K562 (cell line): ENCODE measurements at regions not wholly inside any gene's neighbourhood (a gene's known extent, or its start where the extent isn't known, plus 50 kb on each side); places are given as distances from the start of the nearest gene placed in this dataset.

Experiments used
- ATAC-seq: fragments of 200-7000 bp; cut with Tn5 transposase; 3 replicates; pipeline ENCODE4 v1.9.1; 2020; ENCODE audit warnings: moderate library complexity
- BruUV-seq: library from RNA; stranded (reverse); fragments of 400-500 nt; replicated peaks from 2 replicates; lab custom pipeline; 2021; lab: Mats Ljungman, UMichigan
- CTCF ChIA-PET: fragments of 300-600 bp; formaldehyde crosslinking; extraction: SDS; loops from one replicate; lab custom pipeline; 2021; ENCODE audit warnings: low intra/inter-chr PET ratio; lab: Yijun Ruan, JAX
- POLR2A ChIA-PET: fragments of 300-600, 350-650 bp; sonication (Branson Sonifier 250); formaldehyde crosslinking; extraction: SDS; loops from one replicate; lab custom pipeline; 2021; ENCODE audit warnings: antibody characterized with exemption, inconsistent platforms; lab: Yijun Ruan, JAX
- DNase-seq, 4 experiments: peaks; one replicate each; pipeline versions ENCODE4 v3.0.0 to v3.0.0-alpha.2; 2011 to 2018; ENCODE audit warnings: low spot score in 3 of 4, mixed read lengths in 3 of 4; ENCODE audit errors: extremely low read depth in 1 of 4
- FAIRE-seq: peaks from 2 replicates; lab custom pipeline; 2011; peaks lifted over from hg19 to GRCh38; lab: Jason Lieb, UNC
- H2AFZ ChIP-seq: 2 replicates; pipeline ENCODE4 v1.6.0; 2011; ENCODE audit warnings: low read depth, low read length, control low read depth, inconsistent platforms
- H3K27ac ChIP-seq: fragments of 200-600 bp; 3 replicates; pipeline ENCODE4 v1.8.0; 2011; ENCODE audit warnings: low read depth, mild to moderate bottlenecking, control low read depth, inconsistent platforms, low read length, moderate library complexity, mixed read lengths; ENCODE audit errors: extremely low read depth
- H3K27me3 ChIP-seq, 2 experiments: fragments of 300-600 bp in 1 of 2; 2 replicates in 1 of 2; 3 replicates in 1 of 2; pipeline versions ENCODE4 v1.6.0 to v1.8.0; 2011; ENCODE audit warnings: inconsistent platforms in 2 of 2, low read length in 2 of 2, mild to moderate bottlenecking in 1 of 2, mixed read lengths in 1 of 2, moderate library complexity in 1 of 2; ENCODE audit not compliant: control insufficient read depth in 2 of 2, insufficient read depth in 2 of 2
- H3K36me3 ChIP-seq: fragments of 300-600 bp; 3 replicates; pipeline ENCODE4 v1.8.0; 2011; ENCODE audit warnings: mild to moderate bottlenecking, low read length, inconsistent platforms; ENCODE audit not compliant: control insufficient read depth, insufficient read depth
- H3K4me1 ChIP-seq, 2 experiments: fragments of 200-600 bp in 1 of 2; replicated peaks in 1 of 2; 2 replicates in 1 of 2; 3 replicates in 1 of 2; pipeline versions ENCODE4 v1.5.1 to v1.8.0; 2011; ENCODE audit warnings: inconsistent platforms in 2 of 2, low read length in 2 of 2, mild to moderate bottlenecking in 1 of 2, mixed read lengths in 1 of 2, moderate library complexity in 1 of 2; ENCODE audit not compliant: control insufficient read depth in 2 of 2, insufficient read depth in 2 of 2
- H3K4me2 ChIP-seq: 2 replicates; pipeline ENCODE4 v1.6.1; 2011; ENCODE audit warnings: low read length, control low read depth, inconsistent platforms, mixed read lengths; ENCODE audit not compliant: insufficient read depth
- H3K4me3 ChIP-seq: fragments of 200-600 bp; sonication (generic), shearing (Covaris generic); 2 replicates; pipeline ENCODE4 v1.5.1; 2016; ENCODE audit warnings: control low read depth, inconsistent platforms
- H3K79me2 ChIP-seq: fragments of 200-600 bp; 3 replicates; pipeline ENCODE4 v1.8.0; 2011; ENCODE audit warnings: low read length, inconsistent platforms; ENCODE audit not compliant: control insufficient read depth, insufficient read depth
- H3K9ac ChIP-seq, 2 experiments: 2 replicates each; pipeline versions ENCODE4 v1.6.0 to v1.6.1; 2011; ENCODE audit warnings: low read depth in 2 of 2, low read length in 2 of 2, control low read depth in 1 of 2, inconsistent platforms in 1 of 2, mild to moderate bottlenecking in 1 of 2, mixed read lengths in 1 of 2; ENCODE audit not compliant: insufficient read depth in 1 of 2
- H3K9me1 ChIP-seq: one replicate; pipeline ENCODE4 v1.6.0; 2011; ENCODE audit warnings: inconsistent platforms, mild to moderate bottlenecking, low read length, moderate library complexity; ENCODE audit not compliant: control insufficient read depth, insufficient read depth
- H3K9me3 ChIP-seq: replicated peaks from 2 replicates; pipeline ENCODE4 v1.5.1; 2011; ENCODE audit warnings: low read depth, low read length, inconsistent platforms; ENCODE audit not compliant: control insufficient read depth, insufficient read depth
- H4K20me1 ChIP-seq: replicated peaks from 2 replicates; pipeline ENCODE4 v1.6.1; 2011; ENCODE audit warnings: low read length, inconsistent platforms, mixed read lengths; ENCODE audit not compliant: control insufficient read depth, insufficient read depth
- WGBS: fragments of 100-300 bp; shearing (Covaris generic); methylation state at CpG from one replicate; pipeline ENCODE4 v1.1.6; 2016; ENCODE audit warnings: low coverage, mixed read lengths; ENCODE audit not compliant: insufficient coverage; ENCODE audit errors: missing lambda C conversion rate; 5-methylcytosine and 5-hydroxymethylcytosine counted together
- in situ Hi-C: fragments of 300-500 bp; cut with MboI; formaldehyde crosslinking; loops from 4 replicates; pipeline ENCODE4 v1.15.0; 2018; ENCODE audit warnings: inconsistent platforms, mixed read lengths
- intact Hi-C: fragments of 100-400 bp; cut with micrococcal nuclease; formaldehyde crosslinking; loops from 2 replicates; pipeline ENCODE4 v1.14.2; 2022
- TF ChIP-seq, protein P1 (sequence below): fragments of 450-650 bp; formaldehyde crosslinking; IDR thresholded peaks from 2 replicates; pipeline ENCODE4 v1.4.0; 2022; ENCODE audit warnings: mild to moderate bottlenecking, moderate library complexity

DNA sequence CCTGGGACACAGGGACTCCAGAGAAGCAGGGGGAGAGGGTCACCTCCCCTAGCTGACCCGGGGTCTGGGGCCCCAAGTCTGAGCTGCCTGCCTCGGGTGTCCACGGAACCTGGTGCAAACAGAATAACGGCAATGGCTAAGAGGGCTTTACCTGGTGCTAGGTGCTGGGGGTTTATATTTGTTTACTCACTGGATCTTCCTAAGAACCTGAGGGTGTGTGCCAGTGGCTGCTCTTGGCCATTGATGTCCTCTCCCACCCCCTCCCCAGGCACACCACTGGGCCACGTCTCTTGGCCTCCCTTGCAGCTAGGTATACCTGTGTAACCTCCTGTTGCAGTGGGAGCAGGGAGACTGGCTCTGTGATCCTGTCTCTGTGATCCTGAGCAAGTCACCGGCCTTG is 157.9 kb upstream of the MLN start:
- CTCF ChIA-PET = interaction anchor here (0.7 kb wide), 1 partner anchor 93 kb away, joined by 3 read pairs; no protein-coding TSS in a partner anchor
- FAIRE-seq = no peak
- in situ Hi-C loops = no loop called here

More for the DNA sequence above, 157.9 kb upstream of the MLN start:
- DNase-seq (no peak), ATAC-seq (no peak)
- Histone ChIP-seq H3K4me2 (no peak overlapping the region), H3K27ac (no peak overlapping the region), H3K36me3 (no peaks in the 10 kb centered on the region), H3K4me1 (peaks cover 0 to 6% of the 10 kb centered on the region in 2 experiments; a peak in 1 of 5 replicates), H2AFZ (no peak overlapping the region), H3K79me2 (no peaks in the 10 kb centered on the region), H3K9me3 (no peaks in the 10 kb centered on the region), H3K27me3 (peaks cover 12 to 77% of the 10 kb centered on the region in 2 experiments; a peak in 4 of 5 replicates), H3K9ac (no peak overlapping the region; a peak in 1 of 4 replicates), H3K4me3 (no peak overlapping the region), H3K9me1 (no peaks in the 10 kb centered on the region), H4K20me1 (peaks cover 27% of the 10 kb centered on the region)
- POLR2A ChIA-PET = interaction anchor here (0.6 to 1.0 kb wide), 5 partner anchors 9 to 712 kb away, joined by 3 to 6 read pairs (median 3); no protein-coding TSS in a partner anchor
- intact Hi-C loops = no loop called here
- WGBS = 0% methylated on average over 6 of the region's 6 CpGs
- TF ChIP-seq, protein P1, sequence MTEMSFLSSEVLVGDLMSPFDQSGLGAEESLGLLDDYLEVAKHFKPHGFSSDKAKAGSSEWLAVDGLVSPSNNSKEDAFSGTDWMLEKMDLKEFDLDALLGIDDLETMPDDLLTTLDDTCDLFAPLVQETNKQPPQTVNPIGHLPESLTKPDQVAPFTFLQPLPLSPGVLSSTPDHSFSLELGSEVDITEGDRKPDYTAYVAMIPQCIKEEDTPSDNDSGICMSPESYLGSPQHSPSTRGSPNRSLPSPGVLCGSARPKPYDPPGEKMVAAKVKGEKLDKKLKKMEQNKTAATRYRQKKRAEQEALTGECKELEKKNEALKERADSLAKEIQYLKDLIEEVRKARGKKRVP (CRISPR knock-in tag) = no peak
- BruUV-seq = no TSS peak
